ENCODE measurements at regions not wholly inside any gene's neighbourhood (a gene's known extent, or its start where the extent isn't known, plus 50 kb on each side); places are given as distances from the start of the nearest gene placed in this dataset.

DNA sequence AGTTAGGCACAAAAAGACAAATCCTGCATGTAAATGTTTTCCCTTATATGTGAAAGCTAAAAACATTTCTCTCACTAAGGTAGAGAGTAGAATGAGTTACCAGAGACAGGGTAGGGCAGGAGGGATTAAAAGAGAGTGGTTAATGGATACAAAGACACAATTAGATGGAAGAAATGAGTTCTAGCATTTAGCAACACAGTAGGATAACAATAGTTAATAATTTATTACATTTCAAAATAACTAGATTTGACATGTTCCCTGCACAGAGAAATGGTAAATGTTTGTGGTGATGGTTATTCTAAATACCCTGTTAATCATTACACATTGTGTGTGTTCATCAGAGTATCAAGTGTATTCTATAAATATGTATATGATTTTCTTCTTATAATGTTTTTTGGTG lies 1400.7 kb downstream of the OTOL1 start:
- H3K27me3 ChIP-seq (replicated peaks; ENCODE audit: control insufficient read depth, insufficient read depth, low read length) = no peaks in the 10 kb centered on the region
- no peak for TF ChIP-seq CTCF (IDR thresholded peaks at IDR 0.05; ENCODE audit: insufficient read depth, low read length, poor library complexity, severe bottlenecking)
- no peak for DNase-seq (ENCODE audit: extremely low read depth, insufficient read length)
- H3K4me3 ChIP-seq (replicated peaks; ENCODE audit: low read depth, low read length) = no peak overlapping the region
- no peaks in the 10 kb centered on the region for H3K36me3 ChIP-seq (ENCODE audit: control insufficient read depth, insufficient read depth, low read length)

- DNase-seq (ENCODE audit: extremely low read depth, insufficient read length) = no peak
- no peak for TF ChIP-seq CTCF (IDR thresholded peaks at IDR 0.05; ENCODE audit: insufficient read depth, low read length, poor library complexity, severe bottlenecking)
- Histone ChIP-seq H3K4me3 (replicated peaks; ENCODE audit: low read depth, low read length) (no peak overlapping the region), H3K36me3 (ENCODE audit: control insufficient read depth, insufficient read depth, low read length) (no peaks in the 10 kb centered on the region), H3K27me3 (replicated peaks; ENCODE audit: control insufficient read depth, insufficient read depth, low read length) (no peaks in the 10 kb centered on the region)
These were observed 1435.9 kb downstream of the OTOL1 start for GRCh38 chr3:162932503-162932902.

GRCh38 chr3:162933656-162934055 lies 1437.0 kb downstream of the OTOL1 start:
- Histone ChIP-seq H3K27me3 (replicated peaks; ENCODE audit: control insufficient read depth, insufficient read depth, low read length) (no peaks in the 10 kb centered on the region), H3K4me3 (replicated peaks; ENCODE audit: low read depth, low read length) (no peak overlapping the region), H3K36me3 (ENCODE audit: control insufficient read depth, insufficient read depth, low read length) (no peaks in the 10 kb centered on the region)
- TF ChIP-seq CTCF (IDR thresholded peaks at IDR 0.05; ENCODE audit: insufficient read depth, low read length, poor library complexity, severe bottlenecking) = no peak
- no peak for DNase-seq (ENCODE audit: extremely low read depth, insufficient read length)

DNA sequence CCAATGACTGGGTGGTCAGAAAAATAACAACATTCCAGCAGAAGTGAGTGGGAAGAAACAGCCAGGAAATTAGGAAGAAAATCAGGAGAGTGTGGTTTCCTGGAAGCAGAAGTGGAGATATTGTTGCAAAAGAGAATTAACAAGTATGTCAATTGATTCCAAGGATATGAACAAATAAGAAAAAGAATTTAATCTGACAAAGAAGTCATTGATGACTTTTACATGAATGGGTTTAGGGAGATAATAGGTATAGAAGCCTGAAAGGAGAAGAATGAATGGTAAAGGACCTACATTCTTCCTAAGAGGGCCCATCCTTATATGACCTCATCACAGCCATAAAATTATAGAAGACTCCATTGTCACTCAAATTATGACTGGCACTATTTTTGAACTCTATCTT lies 1440.1 kb downstream of the OTOL1 start:
- no peaks in the 10 kb centered on the region for H3K36me3 ChIP-seq (ENCODE audit: control insufficient read depth, insufficient read depth, low read length)
- DNase-seq (ENCODE audit: extremely low read depth, insufficient read length) = no peak
- TF ChIP-seq CTCF (IDR thresholded peaks at IDR 0.05; ENCODE audit: insufficient read depth, low read length, poor library complexity, severe bottlenecking) = no peak

DNA sequence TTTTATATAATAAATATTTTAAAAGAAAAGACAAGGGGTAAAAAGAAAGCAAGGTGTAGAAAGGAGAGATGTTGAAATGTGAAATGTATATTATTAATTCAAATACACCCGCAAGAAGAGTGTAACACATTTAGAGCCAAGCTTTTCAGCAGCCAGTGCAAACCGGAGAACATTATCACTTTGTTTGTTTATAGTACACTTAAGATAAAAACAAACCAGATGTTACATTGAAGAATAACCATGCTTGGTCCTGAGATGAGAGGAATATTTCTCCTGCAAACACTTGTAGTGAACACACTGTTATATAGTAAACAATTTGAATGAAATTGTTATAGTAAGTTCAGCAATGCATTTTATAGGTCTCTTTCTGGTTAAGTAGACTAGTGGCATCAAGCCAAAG lies 1441.5 kb downstream of the OTOL1 start:
- no peaks in the 10 kb centered on the region for H3K27me3 ChIP-seq (replicated peaks; ENCODE audit: control insufficient read depth, insufficient read depth, low read length)
- no peaks in the 10 kb centered on the region for H3K36me3 ChIP-seq (ENCODE audit: control insufficient read depth, insufficient read depth, low read length)
- no peak overlapping the region for H3K4me3 ChIP-seq (replicated peaks; ENCODE audit: low read depth, low read length)
- DNase-seq (ENCODE audit: extremely low read depth, insufficient read length) = no peak
- no peak for TF ChIP-seq CTCF (IDR thresholded peaks at IDR 0.05; ENCODE audit: insufficient read depth, low read length, poor library complexity, severe bottlenecking)

More for the DNA sequence above, 1440.1 kb downstream of the OTOL1 start:
- H3K27me3 ChIP-seq (replicated peaks; ENCODE audit: control insufficient read depth, insufficient read depth, low read length) = no peaks in the 10 kb centered on the region
- H3K4me3 ChIP-seq (replicated peaks; ENCODE audit: low read depth, low read length) = no peak overlapping the region

- TF ChIP-seq CTCF (IDR thresholded peaks at IDR 0.05; ENCODE audit: insufficient read depth, low read length, poor library complexity, severe bottlenecking) = no peak
- H3K4me3 ChIP-seq (replicated peaks; ENCODE audit: low read depth, low read length) = no peak overlapping the region
- no peaks in the 10 kb centered on the region for H3K27me3 ChIP-seq (replicated peaks; ENCODE audit: control insufficient read depth, insufficient read depth, low read length)
- no peaks in the 10 kb centered on the region for H3K36me3 ChIP-seq (ENCODE audit: control insufficient read depth, insufficient read depth, low read length)
- no peak for DNase-seq (ENCODE audit: extremely low read depth, insufficient read length)
These were observed 1449.0 kb downstream of the OTOL1 start for GRCh38 chr3:162945626-162946025.
